Urinary bladder (tissue), 3 donors: ENCODE measurements at regions not wholly inside any gene's neighbourhood (a gene's known extent, or its start where the extent isn't known, plus 50 kb on each side); places are given as distances from the start of the nearest gene placed in this dataset.

Source experiments
- DNase-seq: peaks from one replicate; pipeline ENCODE4 v3.0.0-alpha.2; 2015; ENCODE audit errors: extremely low spot score
- H3K27ac ChIP-seq: one replicate; pipeline ENCODE4 v1.5.1; 2013; ENCODE audit warnings: low read depth, mild to moderate bottlenecking, moderate library complexity
- H3K36me3 ChIP-seq: one replicate; pipeline ENCODE4 v1.6.1; 2013; ENCODE audit warnings: mild to moderate bottlenecking, moderate library complexity; ENCODE audit not compliant: insufficient read depth
- H3K4me1 ChIP-seq: one replicate; pipeline ENCODE4 v1.6.1; 2013; ENCODE audit warnings: mild to moderate bottlenecking, moderate library complexity; ENCODE audit not compliant: insufficient read depth
- H3K4me3 ChIP-seq: one replicate; pipeline ENCODE4 v1.5.1; 2013; ENCODE audit warnings: low read depth, low read length
- WGBS: extraction: QIAGEN DNeasy Blood & Tissue Kit; methylation state at CpG from one replicate; pipeline ENCODE4 v1.1.7; 2013; 5-methylcytosine and 5-hydroxymethylcytosine counted together
- donor health status: healthy with polysubstance abuse.
- donor health status: healthy.

DNA sequence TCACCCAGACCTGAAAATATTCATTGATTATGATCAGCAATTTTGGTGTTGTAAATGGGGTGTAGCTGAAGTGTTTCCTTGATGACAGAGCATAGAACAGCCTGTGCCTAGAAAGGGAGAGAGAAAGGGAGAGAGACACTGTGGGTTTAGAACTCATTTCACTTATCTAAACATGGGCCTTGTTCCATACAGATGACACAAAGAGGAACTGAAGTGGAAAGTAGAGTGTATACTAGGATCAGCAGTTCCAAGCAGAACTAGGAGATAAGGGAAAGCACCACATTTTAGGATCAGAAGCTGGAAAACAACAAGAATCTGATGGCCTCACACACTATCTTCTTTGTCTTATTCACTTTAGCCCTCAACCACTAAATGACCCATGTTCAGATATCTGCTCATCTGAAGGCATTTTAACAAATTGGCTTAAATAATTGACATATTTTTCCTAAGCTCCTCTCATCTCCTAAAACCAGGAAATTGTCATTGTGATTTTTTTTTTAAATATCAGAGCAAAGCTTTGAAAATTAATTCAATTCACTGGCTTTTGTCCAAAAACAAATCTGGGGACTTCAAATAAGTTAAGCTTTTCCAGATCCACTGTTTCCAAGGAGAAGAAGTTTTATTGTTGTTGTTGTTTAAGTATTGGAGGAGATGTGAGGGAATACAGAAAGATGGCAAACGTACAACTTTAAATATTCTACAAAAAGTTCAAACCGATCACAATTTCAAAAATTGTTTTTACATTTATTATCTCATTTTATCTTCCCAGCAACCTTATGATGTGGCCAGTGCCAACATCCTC, 103.8 kb downstream of the LYPLAL1 start:
- no peaks in the 10 kb centered on the region for H3K4me1 ChIP-seq
- DNase-seq: no peak
- WGBS: 39% methylated on average over 2 of the region's 2 CpGs
- H3K36me3 ChIP-seq: no peaks in the 10 kb centered on the region
- no peak overlapping the region for H3K27ac ChIP-seq
- H3K4me3 ChIP-seq: no peak overlapping the region

DNA sequence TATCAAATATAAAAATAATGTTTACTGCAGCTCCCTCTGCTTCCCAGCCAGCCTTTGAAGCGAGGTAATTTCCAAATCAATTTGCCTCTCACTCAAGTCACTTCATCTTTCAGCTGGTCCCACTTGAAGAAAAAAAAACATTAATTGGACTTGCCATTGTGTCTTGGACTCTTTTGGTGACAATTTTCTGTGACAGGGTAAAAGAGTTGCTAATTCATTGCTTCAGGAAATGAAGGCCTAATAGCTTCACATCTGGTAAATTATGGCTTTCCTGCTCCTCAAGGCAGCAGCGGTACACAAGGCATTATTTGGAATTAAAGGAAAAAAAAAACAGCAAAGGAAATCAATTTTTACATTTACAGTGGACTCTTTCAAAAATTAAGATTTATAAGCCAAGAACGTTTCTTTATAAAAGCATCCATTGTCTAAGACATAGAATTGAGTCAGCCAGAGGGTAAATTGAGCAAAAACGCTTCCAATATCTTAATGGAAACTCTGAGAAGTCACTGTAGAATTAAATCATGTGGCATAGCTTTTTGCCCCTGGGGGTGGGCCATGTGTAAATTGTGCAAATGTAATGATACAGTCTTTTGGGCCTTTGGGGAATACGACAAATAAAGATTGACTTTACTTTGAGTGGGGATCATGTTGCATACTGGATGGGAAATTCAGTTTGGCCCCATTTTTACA, 102.5 kb downstream of the LYPLAL1 start:
- no peak for DNase-seq
- Histone ChIP-seq H3K4me1 (no peaks in the 10 kb centered on the region), H3K4me3 (no peak overlapping the region), H3K27ac (no peak overlapping the region), H3K36me3 (no peaks in the 10 kb centered on the region)
- 86% methylated on average over 5 of the region's 5 CpGs for WGBS

DNA sequence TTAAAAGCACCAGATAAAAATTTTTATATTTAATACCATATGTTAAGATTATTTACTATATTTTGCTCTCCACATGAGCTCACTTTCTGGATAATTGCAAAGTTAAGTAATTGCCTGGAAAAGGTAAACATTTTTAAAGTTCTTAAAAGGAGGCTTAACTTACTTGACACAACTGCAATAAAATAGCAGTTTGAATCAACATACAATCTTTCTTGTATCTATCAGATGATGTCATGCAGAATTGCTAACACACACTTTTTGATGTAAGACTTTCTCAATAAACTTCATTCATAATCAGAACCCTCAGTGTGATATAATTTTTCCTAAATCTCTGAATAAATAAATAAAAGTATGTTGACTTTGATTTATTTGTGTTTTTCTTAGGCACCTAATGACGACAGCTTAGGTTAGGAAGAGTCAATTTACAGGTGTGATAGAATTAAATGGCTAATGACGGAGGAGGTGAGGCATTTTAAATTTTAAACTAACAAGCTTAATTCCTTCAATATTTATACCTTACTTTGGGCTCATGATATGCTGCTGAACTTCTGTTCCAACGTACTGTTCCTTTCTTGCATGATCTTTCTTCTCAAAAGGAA, 99.5 kb downstream of the LYPLAL1 start:
- DNase-seq: no peak
- no peaks in the 10 kb centered on the region for H3K36me3 ChIP-seq
- H3K4me1 ChIP-seq: no peaks in the 10 kb centered on the region
- no peak overlapping the region for H3K4me3 ChIP-seq
- H3K27ac ChIP-seq: no peak overlapping the region
- 90% methylated on average over 3 of the region's 3 CpGs for WGBS

DNA sequence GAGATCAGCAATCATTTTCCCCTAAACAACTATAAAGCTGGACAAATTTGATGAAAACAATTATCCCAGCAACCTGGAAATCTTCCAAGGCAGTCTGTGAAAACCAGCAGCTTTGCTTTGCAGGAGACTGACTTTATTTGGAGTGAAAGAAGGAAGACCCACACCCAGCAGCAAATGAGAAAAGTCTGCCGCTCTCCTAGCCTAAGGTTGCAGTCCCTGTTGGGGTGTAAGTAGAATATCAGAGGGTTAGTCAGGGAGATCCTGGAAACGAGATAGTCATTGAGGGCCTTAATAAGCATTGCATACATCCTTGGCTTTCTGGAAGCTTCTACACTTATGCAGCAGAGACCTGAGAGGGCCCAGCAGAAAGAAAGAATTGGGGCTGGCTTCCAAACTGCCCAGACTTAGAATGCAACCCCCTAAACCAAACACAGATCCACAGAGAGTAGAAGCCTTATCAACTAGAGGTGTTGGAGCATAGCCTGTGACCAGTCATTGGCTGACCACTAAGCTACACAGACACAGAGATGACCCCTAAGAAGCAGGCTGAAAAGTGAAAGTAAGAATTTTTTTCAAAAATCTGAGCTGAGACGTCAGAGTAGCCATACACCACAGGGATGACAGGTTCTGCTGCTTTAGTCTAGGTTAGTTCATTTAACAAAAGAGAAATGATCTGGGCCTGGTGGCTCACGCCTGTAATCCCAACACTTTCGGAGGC, 98.3 kb downstream of the LYPLAL1 start:
- no peaks in the 10 kb centered on the region for H3K36me3 ChIP-seq
- H3K4me1 ChIP-seq: no peaks in the 10 kb centered on the region
- no peak for DNase-seq
- no peak overlapping the region for H3K27ac ChIP-seq
- 65% methylated on average over 5 of the region's 5 CpGs for WGBS
- H3K4me3 ChIP-seq: no peak overlapping the region

DNA sequence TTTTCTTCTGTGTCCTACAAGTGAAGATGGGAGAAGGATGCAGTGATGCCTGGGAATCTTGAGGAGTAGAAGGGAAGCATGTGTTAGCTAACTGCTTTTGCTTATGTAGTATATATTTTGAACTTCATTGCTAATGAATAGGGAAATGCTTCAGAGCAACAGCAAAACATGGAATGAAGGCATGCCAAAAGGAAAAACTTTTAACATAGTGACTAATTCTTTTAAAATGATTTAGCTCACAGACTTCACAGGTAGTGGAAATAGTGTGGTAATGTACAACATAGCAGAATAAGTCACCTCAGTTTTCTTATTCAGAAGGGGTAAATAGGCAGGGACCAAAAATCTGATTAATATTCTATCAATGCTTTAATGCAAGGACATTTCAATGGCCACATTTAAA, 95.5 kb downstream of the LYPLAL1 start:
- Histone ChIP-seq H3K4me1 (no peaks in the 10 kb centered on the region), H3K27ac (no peak overlapping the region), H3K36me3 (no peaks in the 10 kb centered on the region), H3K4me3 (no peak overlapping the region)
- no peak for DNase-seq

DNA sequence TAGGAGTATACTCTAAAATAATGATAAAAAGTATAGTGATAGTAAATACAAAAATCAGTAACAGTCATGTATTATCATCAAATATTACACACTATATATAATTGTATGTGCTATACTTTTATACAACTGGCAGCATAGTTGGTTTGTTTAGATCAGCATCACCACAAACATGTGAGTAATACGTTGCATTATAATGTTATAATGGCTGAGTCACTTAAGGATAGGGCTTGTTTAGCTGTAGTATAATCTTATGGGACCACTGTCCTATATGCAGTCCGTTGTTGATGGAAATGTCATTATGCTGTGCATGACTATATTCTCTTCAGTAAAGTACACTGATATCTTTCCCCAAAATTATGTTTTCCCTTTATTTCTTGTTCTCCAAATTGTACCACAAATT, 92.8 kb downstream of the LYPLAL1 start:
- WGBS: 96% methylated on average over 2 of the region's 2 CpGs
- H3K27ac ChIP-seq: no peak overlapping the region
- no peak overlapping the region for H3K4me3 ChIP-seq
- no peaks in the 10 kb centered on the region for H3K4me1 ChIP-seq
- H3K36me3 ChIP-seq: no peaks in the 10 kb centered on the region
- no peak for DNase-seq

GRCh38 chr1:219265026-219265515, 91.4 kb downstream of the LYPLAL1 start:
- Histone ChIP-seq H3K36me3 (no peaks in the 10 kb centered on the region), H3K27ac (no peak overlapping the region), H3K4me3 (no peak overlapping the region), H3K4me1 (no peaks in the 10 kb centered on the region)
- no peak for DNase-seq
- WGBS: 85% methylated on average over 2 of the region's 2 CpGs

- 50% methylated on average over 5 of the region's 5 CpGs for WGBS
- Histone ChIP-seq H3K27ac (no peak overlapping the region), H3K36me3 (no peaks in the 10 kb centered on the region), H3K4me1 (no peaks in the 10 kb centered on the region), H3K4me3 (no peak overlapping the region)
- no peak for DNase-seq
Observed at GRCh38 chr1:219264561-219264960, 90.9 kb downstream of the LYPLAL1 start.
